GM12878 (cell line): ENCODE measurements at regions not wholly inside any gene's neighbourhood (a gene's known extent, or its start where the extent isn't known, plus 50 kb on each side); places are given as distances from the start of the nearest gene placed in this dataset.
A peak's percentile ranks its signal among the peaks of the same experiment; 100 is the strongest.

Experiments used
- ATAC-seq: fragments of 200-7000 bp; cut with Tn5 transposase; 3 replicates; pipeline ENCODE4 v1.9.1; 2020; ENCODE audit warnings: mild to moderate bottlenecking, moderate library complexity
- BruUV-seq: library from RNA; stranded (reverse); fragments of 400-500 nt; replicated peaks from 2 replicates; lab custom pipeline; 2021; lab: Mats Ljungman, UMichigan
- CTCF ChIA-PET: fragments of 300-600 bp; sonication (Branson Sonifier 250); formaldehyde crosslinking; extraction: SDS; loops from one replicate; lab custom pipeline; 2021; ENCODE audit warnings: inconsistent platforms; lab: Yijun Ruan, JAX
- POLR2A ChIA-PET: fragments of 350-600 bp; formaldehyde crosslinking; extraction: SDS; loops from one replicate; lab custom pipeline; 2021; ENCODE audit warnings: inconsistent platforms; lab: Charles Lee
- RAD21 ChIA-PET: fragments of 300-600 bp; sonication (Branson Sonifier 250); formaldehyde crosslinking; loops from one replicate; lab custom pipeline; 2023; ENCODE audit warnings: antibody characterized with exemption; ENCODE audit not compliant: unreplicated experiment; lab: Charles Lee
- SMC1A ChIA-PET: fragments of 300-600 bp; sonication (Branson Sonifier 250); formaldehyde crosslinking; loops from one replicate; lab custom pipeline; 2023; ENCODE audit not compliant: unreplicated experiment, uncharacterized antibody; lab: Charles Lee
- DNase-seq: peaks from one replicate; pipeline ENCODE4 v3.0.0-alpha.2; 2011; ENCODE audit warnings: low read depth, low spot score
- FAIRE-seq: peaks from 3 replicates; lab custom pipeline; 2011; peaks lifted over from hg19 to GRCh38; lab: Jason Lieb, UNC
- H2AFZ ChIP-seq: 2 replicates; pipeline ENCODE4 v1.6.0; 2011; ENCODE audit warnings: low read depth, low read length, control low read depth; ENCODE audit not compliant: control insufficient read depth
- H3K27ac ChIP-seq: 2 replicates; pipeline ENCODE4 v1.5.1; 2011; ENCODE audit warnings: control low read depth; ENCODE audit not compliant: control insufficient read depth, insufficient read depth
- H3K27me3 ChIP-seq, 2 experiments: replicated peaks in 1 of 2; 2 replicates each; pipeline versions ENCODE4 v1.6.0 to v1.6.1; 2011; ENCODE audit warnings: low read length in 1 of 2; ENCODE audit not compliant: control insufficient read depth in 2 of 2, insufficient read depth in 2 of 2
- H3K36me3 ChIP-seq, 2 experiments: 2 replicates each; pipeline ENCODE4 v1.5.1; 2011; ENCODE audit warnings: low read length in 1 of 2; ENCODE audit not compliant: control insufficient read depth in 2 of 2, insufficient read depth in 2 of 2
- H3K4me1 ChIP-seq: 2 replicates; pipeline ENCODE4 v1.6.1; 2011; ENCODE audit warnings: mild to moderate bottlenecking, low read length, moderate library complexity, mixed read lengths; ENCODE audit not compliant: control insufficient read depth, insufficient read depth
- H3K4me2 ChIP-seq: 2 replicates; pipeline ENCODE4 v1.6.0; 2011; ENCODE audit warnings: control low read depth; ENCODE audit not compliant: control insufficient read depth, insufficient read depth
- H3K4me3 ChIP-seq: fragments of 200-600 bp; sonication (generic); 2 replicates; pipeline ENCODE4 v1.5.1; 2016
- H3K79me2 ChIP-seq: 2 replicates; pipeline ENCODE4 v1.6.0; 2011; ENCODE audit warnings: low read length; ENCODE audit not compliant: control insufficient read depth, insufficient read depth
- H3K9ac ChIP-seq: 2 replicates; pipeline ENCODE4 v1.8.0; 2011; ENCODE audit warnings: low read length, control low read depth, mixed read lengths; ENCODE audit not compliant: control insufficient read depth, insufficient read depth
- H3K9me3 ChIP-seq: replicated peaks from 3 replicates; pipeline ENCODE4 v1.5.1; 2011; ENCODE audit warnings: mild to moderate bottlenecking, low read length; ENCODE audit not compliant: control insufficient read depth, insufficient read depth
- H4K20me1 ChIP-seq: 2 replicates; pipeline ENCODE4 v1.6.0; 2011; ENCODE audit not compliant: control insufficient read depth, insufficient read depth
- BHLHE40 ChIP-seq, 2 experiments: fragments of 450-650 bp in 1 of 2; IDR thresholded peaks; 2 replicates each; pipeline ENCODE4 v1.6.1; 2011 to 2017; ENCODE audit warnings: low read depth in 2 of 2, borderline replicate concordance in 1 of 2, improper control_type of control experiment in 1 of 2, low read length in 1 of 2, mild to moderate bottlenecking in 1 of 2
- JUNB ChIP-seq: IDR thresholded peaks from 2 replicates; pipeline ENCODE4 v1.6.1; 2016; ENCODE audit warnings: antibody characterized with exemption, mild to moderate bottlenecking
- KLF5 ChIP-seq: fragments of 450-650 bp; IDR thresholded peaks from 2 replicates; pipeline ENCODE4 v1.6.1; 2014; ENCODE audit warnings: mild to moderate bottlenecking; ENCODE audit not compliant: partially characterized antibody
- MTA2 ChIP-seq: fragments of 450-650 bp; IDR thresholded peaks from 2 replicates; pipeline ENCODE4 v1.6.1; 2016; ENCODE audit warnings: low read depth, mild to moderate bottlenecking, moderate library complexity
- RAD21 ChIP-seq: IDR thresholded peaks from 2 replicates; pipeline ENCODE4 v1.6.1; 2011; ENCODE audit warnings: mild to moderate bottlenecking, low read depth, low read length, moderate library complexity; ENCODE audit not compliant: insufficient read depth
- RAD51 ChIP-seq: fragments of 450-650 bp; IDR thresholded peaks from 2 replicates; pipeline ENCODE4 v1.6.1; 2016; ENCODE audit warnings: moderate library complexity, mild to moderate bottlenecking, inconsistent platforms
- RCOR1 ChIP-seq: conservative IDR thresholded peaks from 2 replicates; pipeline ENCODE4 v1.6.1; 2012; ENCODE audit warnings: low read depth, low read length, improper control_type of control experiment
- SUPT20H ChIP-seq: IDR thresholded peaks from 2 replicates; pipeline ENCODE4 v1.6.1; 2011; ENCODE audit warnings: low read depth, mild to moderate bottlenecking, low read length, moderate library complexity, borderline replicate concordance; ENCODE audit not compliant: control insufficient read depth
- SUZ12 ChIP-seq: fragments of 200-600 bp; sonication (generic); IDR thresholded peaks from one replicate; pipeline ENCODE4 v1.6.1; 2018; ENCODE audit warnings: antibody characterized with exemption, mild to moderate bottlenecking; ENCODE audit not compliant: unreplicated experiment
- TCF12 ChIP-seq: IDR thresholded peaks from 2 replicates; pipeline ENCODE4 v1.6.1; 2011; ENCODE audit warnings: low read depth, mild to moderate bottlenecking, low read length
- TCF3 ChIP-seq: IDR thresholded peaks from 2 replicates; pipeline ENCODE4 v1.6.1; 2012; ENCODE audit warnings: low read depth, mild to moderate bottlenecking, low read length, borderline replicate concordance; ENCODE audit not compliant: insufficient read depth
- WRNIP1 ChIP-seq: IDR thresholded peaks from 2 replicates; pipeline ENCODE4 v1.6.1; 2011; ENCODE audit warnings: low read depth, low read length, improper control_type of control experiment, borderline replicate concordance
- ZNF274 ChIP-seq: IDR thresholded peaks from one replicate; pipeline ENCODE4 v1.8.0; 2011; ENCODE audit not compliant: insufficient read length, insufficient read depth
- WGBS: methylation state at CpG from one replicate; pipeline ENCODE4 v1.1.6; 2016; ENCODE audit warnings: low lambda C conversion rate; ENCODE audit not compliant: insufficient replicate concordance, insufficient coverage; ENCODE audit errors: missing lambda C conversion rate; 5-methylcytosine and 5-hydroxymethylcytosine counted together
- in situ Hi-C: fragments of 300-500 bp; cut with MboI; formaldehyde crosslinking; loops from 9 replicates; pipeline ENCODE4 v1.14.3; 2018; ENCODE audit warnings: mixed read lengths
- intact Hi-C: fragments of 100-400 bp; cut with micrococcal nuclease; formaldehyde crosslinking; loops from one replicate; pipeline ENCODE4 v1.14.2; 2022; ENCODE audit not compliant: unreplicated experiment
- TF ChIP-seq, protein P1 (sequence below): fragments of 450-650 bp; IDR thresholded peaks from 2 replicates; pipeline ENCODE4 v1.6.1; 2017; ENCODE audit warnings: mild to moderate bottlenecking

DNA sequence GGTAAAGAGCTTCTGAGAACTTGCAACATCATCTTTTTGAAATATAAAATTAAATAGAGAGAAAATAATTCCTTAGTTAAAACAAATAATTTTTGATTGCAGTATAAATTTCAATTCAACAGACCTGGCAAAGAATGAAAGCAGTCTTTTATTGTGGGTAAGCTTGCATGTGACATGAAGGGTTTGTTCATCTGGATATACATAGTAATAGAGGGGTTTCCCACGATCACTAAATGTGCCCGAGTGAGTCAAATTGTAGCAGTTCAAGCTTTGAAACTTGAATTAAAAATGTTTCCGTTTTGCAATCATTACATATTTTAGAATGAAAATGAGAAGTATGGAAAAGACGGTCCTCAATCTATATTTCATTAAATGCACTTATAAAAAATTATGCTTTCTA is 658.4 kb upstream of the MBL2 start:
- DNase-seq (no peak), FAIRE-seq (no peak), ATAC-seq (peak; percentile 79)
- no peak for TF ChIP-seq SUZ12
- TF ChIP-seq JUNB = 0 out of 2 replicates have a peak, but pooled peaks have one; percentile 12
- TF ChIP-seq MTA2 = 0 out of 2 replicates have a peak, but pooled peaks have one; percentile 17
- peak in 1 of 2 experiments; percentile 33; a peak in 1 of 4 replicates for TF ChIP-seq BHLHE40 (IDR thresholded peaks at IDR 0.05; ENCODE audit: borderline replicate concordance in 1 of 2, low read depth in 2 of 2, low read length in 1 of 2)
- Histone ChIP-seq H3K27me3 (no peaks in the 10 kb centered on the region), H3K36me3 (no peaks in the 10 kb centered on the region), H4K20me1 (no peaks in the 10 kb centered on the region), H3K79me2 (no peaks in the 10 kb centered on the region), H3K4me2 (no peak overlapping the region), H3K4me3 (no peak overlapping the region), H3K9ac (no peak overlapping the region), H3K9me3 (no peaks in the 10 kb centered on the region), H3K4me1 (no peaks in the 10 kb centered on the region), H2AFZ (no peak overlapping the region), H3K27ac (no peak overlapping the region)
- POLR2A ChIA-PET = no interaction called here
- RAD21 ChIA-PET = interaction anchor here (0.9 to 1.2 kb wide), 2 partner anchors 11 to 465 kb away, joined by 3 read pairs; no protein-coding TSS in a partner anchor
- BruUV-seq = no TSS peak
- CTCF ChIA-PET = interaction anchor here (1.0 to 1.6 kb wide), 2 partner anchors 10 to 11 kb away, joined by 3 to 5 read pairs; no protein-coding TSS in a partner anchor
- SMC1A ChIA-PET = interaction anchor here (0.6 to 1.3 kb wide), 5 partner anchors 14 to 405 kb away, joined by 3 to 5 read pairs (median 3); no protein-coding TSS in a partner anchor
- 46% methylated on average over 4 of the region's 4 CpGs for WGBS
- in situ Hi-C loops (no loop called here), intact Hi-C loops (loop anchor here (10.0 kb wide), 1 partner anchor 476 kb away; no protein-coding TSS in a partner anchor)

DNA sequence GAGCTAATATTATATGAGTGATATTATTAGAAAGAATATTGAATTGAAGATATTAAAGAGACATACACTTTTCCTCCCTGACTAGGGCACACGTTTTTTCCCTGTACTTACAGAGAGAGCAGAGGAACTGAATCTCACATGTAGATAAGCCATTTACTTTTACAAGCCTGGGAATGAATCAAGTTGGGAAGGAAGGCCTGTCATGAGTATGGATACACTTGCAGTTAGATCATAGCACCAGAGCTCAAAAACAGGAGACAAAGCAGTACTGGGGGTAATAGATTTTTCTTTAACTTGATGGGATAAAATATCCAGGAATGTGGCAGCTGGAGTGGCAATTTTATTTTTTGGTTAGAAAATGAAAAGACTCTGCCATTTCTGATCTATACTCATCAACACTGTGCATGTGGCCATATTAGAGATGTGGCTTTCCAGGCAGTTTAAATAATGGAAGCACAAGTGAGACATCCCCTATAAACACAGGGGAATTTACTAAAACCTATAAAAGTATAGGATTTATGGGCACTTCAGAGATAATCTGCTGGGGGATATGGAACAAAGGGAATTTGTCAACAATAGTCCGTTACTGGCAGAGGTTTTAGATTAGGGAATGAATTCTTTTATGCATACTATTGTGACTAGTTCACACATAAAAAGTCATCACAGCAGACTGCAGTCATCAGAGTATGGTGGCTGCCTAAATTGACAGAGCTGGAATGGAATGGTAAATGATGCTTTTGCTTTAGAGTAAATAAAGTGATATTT is 657.7 kb upstream of the MBL2 start:
- RAD21 ChIA-PET = interaction anchor here (0.9 to 1.2 kb wide), 2 partner anchors 12 to 465 kb away, joined by 3 read pairs; no protein-coding TSS in a partner anchor
- intact Hi-C loops (loop anchor here (10.0 kb wide), 1 partner anchor 476 kb away; no protein-coding TSS in a partner anchor), in situ Hi-C loops (no loop called here)
- no peaks in the 10 kb centered on the region for H3K9me3 ChIP-seq
- no peak for FAIRE-seq
- SMC1A ChIA-PET = interaction anchor here (0.6 to 1.3 kb wide), 5 partner anchors 14 to 404 kb away, joined by 3 to 5 read pairs (median 3); no protein-coding TSS in a partner anchor
- no peak overlapping the region for H3K4me3 ChIP-seq
- H3K27ac ChIP-seq = no peak overlapping the region
- no peak for DNase-seq
- no peak for ATAC-seq
- POLR2A ChIA-PET = interaction anchor here (0.7 kb wide), 1 partner anchor 63 kb away, joined by 3 read pairs; no protein-coding TSS in a partner anchor
- 0% methylated on average over 2 of the region's 2 CpGs for WGBS
- H3K79me2 ChIP-seq = no peaks in the 10 kb centered on the region
- H3K4me2 ChIP-seq = no peak overlapping the region
- H3K4me1 ChIP-seq = no peaks in the 10 kb centered on the region
- H3K27me3 ChIP-seq = no peaks in the 10 kb centered on the region
- no peaks in the 10 kb centered on the region for H4K20me1 ChIP-seq
- no peak overlapping the region for H3K9ac ChIP-seq
- no peak overlapping the region for H2AFZ ChIP-seq
- H3K36me3 ChIP-seq = no peaks in the 10 kb centered on the region
- CTCF ChIA-PET = interaction anchor here (1.0 kb wide), 1 partner anchor 478 kb away, joined by 4 read pairs; no protein-coding TSS in a partner anchor
- no TSS peak for BruUV-seq
- TF ChIP-seq ZNF274 (no peak), TCF12 (no peak), RAD51 (no peak), WRNIP1 (no peak), RCOR1 (no peak), SUPT20H (no peak), TCF3 (no peak), KLF5 (no peak), RAD21 (no peak)
- TF ChIP-seq, protein P1, sequence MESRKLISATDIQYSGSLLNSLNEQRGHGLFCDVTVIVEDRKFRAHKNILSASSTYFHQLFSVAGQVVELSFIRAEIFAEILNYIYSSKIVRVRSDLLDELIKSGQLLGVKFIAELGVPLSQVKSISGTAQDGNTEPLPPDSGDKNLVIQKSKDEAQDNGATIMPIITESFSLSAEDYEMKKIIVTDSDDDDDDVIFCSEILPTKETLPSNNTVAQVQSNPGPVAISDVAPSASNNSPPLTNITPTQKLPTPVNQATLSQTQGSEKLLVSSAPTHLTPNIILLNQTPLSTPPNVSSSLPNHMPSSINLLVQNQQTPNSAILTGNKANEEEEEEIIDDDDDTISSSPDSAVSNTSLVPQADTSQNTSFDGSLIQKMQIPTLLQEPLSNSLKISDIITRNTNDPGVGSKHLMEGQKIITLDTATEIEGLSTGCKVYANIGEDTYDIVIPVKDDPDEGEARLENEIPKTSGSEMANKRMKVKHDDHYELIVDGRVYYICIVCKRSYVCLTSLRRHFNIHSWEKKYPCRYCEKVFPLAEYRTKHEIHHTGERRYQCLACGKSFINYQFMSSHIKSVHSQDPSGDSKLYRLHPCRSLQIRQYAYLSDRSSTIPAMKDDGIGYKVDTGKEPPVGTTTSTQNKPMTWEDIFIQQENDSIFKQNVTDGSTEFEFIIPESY = no peak
